SK-N-SH (cell line): ENCODE measurements at regions not wholly inside any gene's neighbourhood (a gene's known extent, or its start where the extent isn't known, plus 50 kb on each side); places are given as distances from the start of the nearest gene placed in this dataset.
"Not testable (repeated sequence)": the region's sequence is repeated elsewhere in the genome, so short reads cannot be mapped to it uniquely, and the experiment has no call there.

Experiments
- CTCF ChIA-PET: fragments of 300-600, 350-600 bp; formaldehyde crosslinking; extraction: SDS; loops from one replicate; lab custom pipeline; 2021; lab: Yijun Ruan, JAX
- POLR2A ChIA-PET: fragments of 350-600 bp; sonication (Branson Sonifier 250); formaldehyde crosslinking; extraction: SDS; loops from one replicate; lab custom pipeline; 2020; ENCODE audit warnings: antibody characterized with exemption, inconsistent platforms; lab: Yijun Ruan, JAX
- DNase-seq: peaks from one replicate; pipeline ENCODE4 v3.0.0; 2012
- H2AFZ ChIP-seq: fragments of 200-600 bp; sonication (generic); 2 replicates; pipeline ENCODE4 v1.8.1; 2016; ENCODE audit warnings: antibody characterized with exemption, mild to moderate bottlenecking, low read depth
- H3F3A ChIP-seq: fragments of 200-600 bp; sonication (generic); replicated peaks from 2 replicates; pipeline ENCODE3; 2016; ENCODE audit warnings: antibody characterized with exemption, mild to moderate bottlenecking; ENCODE audit not compliant: insufficient read depth
- H3K27ac ChIP-seq, 2 experiments: fragments of 200-500 bp in 1 of 2; fragments of 200-600 bp in 1 of 2; sonication (Bioruptor generic) in 1 of 2; sonication (generic), shearing (Covaris generic) in 1 of 2; 2 replicates each; pipeline versions ENCODE4 v1.5.1 to v1.6.1; 2014 to 2016; ENCODE audit warnings: low read depth in 2 of 2, inconsistent platforms in 1 of 2, low read length in 1 of 2, mild to moderate bottlenecking in 1 of 2, mixed read lengths in 1 of 2
- H3K27me3 ChIP-seq: fragments of 200-600 bp; sonication (generic), shearing (Covaris generic); 2 replicates; pipeline ENCODE4 v1.6.1; 2016; ENCODE audit warnings: mixed run types; ENCODE audit not compliant: insufficient read depth
- H3K36me3 ChIP-seq, 2 experiments: fragments of 200-500 bp in 1 of 2; fragments of 200-600 bp in 1 of 2; sonication (Bioruptor generic) in 1 of 2; sonication (generic) in 1 of 2; replicated peaks in 1 of 2; 2 replicates each; pipeline versions ENCODE3 to v1.5.1; 2014 to 2016; ENCODE audit warnings: low read length in 1 of 2, mild to moderate bottlenecking in 1 of 2; ENCODE audit not compliant: insufficient read depth in 2 of 2, control insufficient read depth in 1 of 2
- H3K4me1 ChIP-seq, 2 experiments: fragments of 200-500 bp in 1 of 2; fragments of 200-600 bp in 1 of 2; sonication (Bioruptor generic) in 1 of 2; sonication (generic), shearing (Covaris generic) in 1 of 2; 2 replicates each; pipeline versions ENCODE4 v1.5.1 to v1.6.1; 2014 to 2016; ENCODE audit warnings: low read depth in 1 of 2, low read length in 1 of 2, mixed run types in 1 of 2; ENCODE audit not compliant: insufficient read depth in 2 of 2, control insufficient read depth in 1 of 2
- H3K4me2 ChIP-seq: fragments of 200-600 bp; sonication (generic), shearing (Covaris generic); 2 replicates; pipeline ENCODE4 v1.6.1; 2017; ENCODE audit warnings: mixed run types
- H3K4me3 ChIP-seq, 2 experiments: fragments of 200-500 bp in 1 of 2; fragments of 200-600 bp in 1 of 2; sonication (Bioruptor generic) in 1 of 2; sonication (generic), shearing (Covaris generic) in 1 of 2; 2 replicates each; pipeline versions ENCODE4 v1.5.1 to v1.8.1; 2014 to 2016; ENCODE audit warnings: low read depth in 2 of 2, inconsistent platforms in 1 of 2, low read length in 1 of 2, mild to moderate bottlenecking in 1 of 2, mixed read lengths in 1 of 2, moderate library complexity in 1 of 2
- H3K79me2 ChIP-seq: fragments of 200-600 bp; sonication (generic); 2 replicates; pipeline ENCODE4 v1.8.1; 2017; ENCODE audit warnings: mild to moderate bottlenecking; ENCODE audit not compliant: insufficient read depth
- H3K9ac ChIP-seq: fragments of 200-600 bp; sonication (generic); 2 replicates; pipeline ENCODE4 v1.6.1; 2017; ENCODE audit warnings: mixed run types
- H3K9me2 ChIP-seq: fragments of 200-600 bp; sonication (generic); 2 replicates; pipeline ENCODE4 v1.6.1; 2017; ENCODE audit warnings: mixed run types
- H3K9me3 ChIP-seq: fragments of 200-600 bp; sonication (generic); 2 replicates; pipeline ENCODE4 v1.6.1; 2017; ENCODE audit warnings: mixed run types, mild to moderate bottlenecking, moderate library complexity
- H4K20me1 ChIP-seq: fragments of 200-600 bp; sonication (generic); 2 replicates; pipeline ENCODE4 v1.6.1; 2017; ENCODE audit warnings: mild to moderate bottlenecking, mixed run types; ENCODE audit not compliant: insufficient read depth
- EP300 ChIP-seq, 2 experiments: IDR thresholded peaks; 2 replicates each; pipeline versions ENCODE4 v1.4.0 to v1.6.1; 2012; ENCODE audit warnings: borderline replicate concordance in 1 of 2, low read depth in 1 of 2, low read length in 1 of 2
- GABPA ChIP-seq: IDR thresholded peaks from 2 replicates; pipeline ENCODE4 v1.4.0; 2012; ENCODE audit warnings: low read depth, mild to moderate bottlenecking
- NRF1 ChIP-seq: IDR thresholded peaks from 2 replicates; pipeline ENCODE4 v1.6.1; 2012; ENCODE audit warnings: low read depth, mild to moderate bottlenecking, low read length
- POLR2AphosphoS5 ChIP-seq: IDR thresholded peaks from 2 replicates; pipeline ENCODE4 v1.6.1; 2012; ENCODE audit warnings: low read depth, low read length
- RFX5 ChIP-seq: IDR thresholded peaks from 2 replicates; pipeline ENCODE4 v1.6.1; 2012; ENCODE audit warnings: mild to moderate bottlenecking, improper control_type of control experiment, low read length
- SMC3 ChIP-seq: IDR thresholded peaks from 2 replicates; pipeline ENCODE4 v1.6.1; 2012; ENCODE audit warnings: low read depth, low read length, improper control_type of control experiment
- YY1 ChIP-seq: IDR thresholded peaks from 2 replicates; pipeline ENCODE4 v1.4.0; 2012; ENCODE audit warnings: low read depth, mild to moderate bottlenecking
- WGBS: methylation state at CpG from one replicate; pipeline ENCODE4 v1.1.6; 2017; ENCODE audit warnings: low lambda C conversion rate; 5-methylcytosine and 5-hydroxymethylcytosine counted together
- TF ChIP-seq, protein P1 (sequence below): fragments of 150-350 bp; IDR thresholded peaks from 2 replicates; pipeline ENCODE4 v1.6.1; 2017; ENCODE audit warnings: antibody characterized with exemption, low read length, low read depth, borderline replicate concordance

DNA sequence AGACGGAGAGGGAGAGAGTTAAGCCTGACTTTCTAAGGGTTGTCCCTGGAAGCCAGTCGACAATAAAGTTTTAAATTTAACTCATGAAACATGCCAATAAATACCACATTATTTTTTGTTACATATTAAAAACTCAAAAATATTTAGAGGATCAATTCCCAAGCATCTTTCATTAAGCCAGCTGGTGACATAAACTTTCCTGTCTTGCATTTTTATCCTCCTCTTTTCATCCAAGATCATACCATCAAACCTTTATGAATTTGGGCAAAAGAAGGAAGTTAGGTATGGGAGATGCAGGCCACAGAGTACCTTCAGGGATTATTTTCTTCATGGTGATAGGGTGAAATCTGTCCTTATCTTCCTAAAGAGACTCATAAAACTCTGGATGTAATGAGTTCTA, 178.3 kb upstream of the FBXL17 start:
- H3K9ac ChIP-seq, result no peak overlapping the region
- no peak overlapping the region for H2AFZ ChIP-seq
- no peaks in the 10 kb centered on the region for H3K9me3 ChIP-seq
- H3K4me3 ChIP-seq, result no peak overlapping the region
- H3F3A ChIP-seq, result no peaks in the 10 kb centered on the region
- H3K27me3 ChIP-seq, result no peaks in the 10 kb centered on the region; the same call in 1 of the 2 replicates
- no peaks in the 10 kb centered on the region for H3K79me2 ChIP-seq
- no peak overlapping the region for H3K4me2 ChIP-seq
- H3K36me3 ChIP-seq, result no peaks in the 10 kb centered on the region
- DNase-seq, result no peak
- no peaks in the 10 kb centered on the region for H4K20me1 ChIP-seq
- WGBS, result 71% methylated on average over 2 of the region's 2 CpGs
- no peaks in the 10 kb centered on the region for H3K9me2 ChIP-seq
- POLR2A ChIA-PET, result no interaction called here
- no peak overlapping the region for H3K27ac ChIP-seq
- no peaks in the 10 kb centered on the region; a peak in 1 of 4 replicates for H3K4me1 ChIP-seq
- CTCF ChIA-PET, result interaction anchor here (0.5 kb wide), 1 partner anchor 90 kb away, joined by 3 read pairs; no protein-coding TSS in a partner anchor
- TF ChIP-seq GABPA (no peak), YY1 (no peak), POLR2AphosphoS5 (no peak), RFX5 (no peak), EP300 (IDR thresholded peaks at IDR 0.05; ENCODE audit: borderline replicate concordance in 1 of 2, low read depth in 1 of 2, low read length in 1 of 2) (no peak), SMC3 (no peak), NRF1 (no peak)
- TF ChIP-seq, protein P1, sequence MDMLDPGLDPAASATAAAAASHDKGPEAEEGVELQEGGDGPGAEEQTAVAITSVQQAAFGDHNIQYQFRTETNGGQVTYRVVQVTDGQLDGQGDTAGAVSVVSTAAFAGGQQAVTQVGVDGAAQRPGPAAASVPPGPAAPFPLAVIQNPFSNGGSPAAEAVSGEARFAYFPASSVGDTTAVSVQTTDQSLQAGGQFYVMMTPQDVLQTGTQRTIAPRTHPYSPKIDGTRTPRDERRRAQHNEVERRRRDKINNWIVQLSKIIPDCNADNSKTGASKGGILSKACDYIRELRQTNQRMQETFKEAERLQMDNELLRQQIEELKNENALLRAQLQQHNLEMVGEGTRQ, result no peak

DNA sequence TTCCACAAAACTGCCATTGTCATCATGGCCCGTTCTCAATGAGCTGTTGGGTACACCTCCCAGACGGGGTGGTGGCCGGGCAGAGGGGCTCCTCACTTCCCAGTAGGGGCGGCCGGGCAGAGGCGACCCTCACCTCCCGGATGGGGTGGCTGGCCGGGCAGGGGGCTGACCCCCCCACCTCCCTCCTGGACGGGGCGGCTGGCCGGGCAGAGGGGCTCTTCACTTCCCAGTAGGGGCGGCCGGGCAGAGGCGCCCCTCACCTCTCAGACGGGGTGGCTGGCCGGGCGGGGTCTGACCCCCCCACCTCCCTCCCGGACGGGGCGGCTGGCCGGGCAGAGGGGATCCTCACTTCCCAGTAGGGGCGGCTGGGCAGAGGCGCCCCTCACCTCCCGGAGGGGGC, 176.9 kb upstream of the FBXL17 start:
- WGBS, result no CpG with 5 or more reads among the region's 24 CpGs
- POLR2A ChIA-PET, H2AFZ ChIP-seq, CTCF ChIA-PET, H3K9me3 ChIP-seq, H3F3A ChIP-seq, H3K4me1 ChIP-seq, H3K79me2 ChIP-seq, H3K36me3 ChIP-seq, H3K4me3 ChIP-seq, H3K27me3 ChIP-seq, H4K20me1 ChIP-seq, H3K4me2 ChIP-seq, H3K27ac ChIP-seq, H3K9ac ChIP-seq, H3K9me2 ChIP-seq, DNase-seq: not testable (repeated sequence)

DNA sequence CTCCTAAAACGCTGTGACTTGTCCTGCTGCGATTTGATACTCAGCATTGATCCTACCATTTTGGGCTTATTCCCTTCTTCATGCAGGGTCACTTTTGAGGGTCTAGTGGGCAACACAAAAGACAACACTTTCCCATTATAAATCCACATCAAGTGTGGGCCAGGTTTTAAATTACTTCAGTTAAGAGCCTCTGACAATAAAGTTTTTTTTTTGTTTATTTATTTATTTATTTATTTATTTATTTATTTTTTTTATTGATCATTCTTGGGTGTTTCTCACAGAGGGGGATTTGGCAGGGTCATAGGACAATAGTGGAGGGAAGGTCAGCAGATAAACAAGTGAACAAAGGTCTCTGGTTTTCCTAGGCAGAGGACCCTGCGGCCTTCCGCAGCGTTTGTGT, 176.2 kb upstream of the FBXL17 start:
- WGBS, result 58% methylated on average over 2 of the region's 5 CpGs
- H4K20me1 ChIP-seq, H3K36me3 ChIP-seq, H3K9me3 ChIP-seq, H3F3A ChIP-seq, H3K27me3 ChIP-seq, H2AFZ ChIP-seq, CTCF ChIA-PET, H3K79me2 ChIP-seq, H3K9ac ChIP-seq, H3K4me3 ChIP-seq, H3K27ac ChIP-seq, DNase-seq, H3K4me2 ChIP-seq, H3K9me2 ChIP-seq, POLR2A ChIA-PET, H3K4me1 ChIP-seq: not testable (repeated sequence)
